ENCODE measurements at regions not wholly inside any gene's neighbourhood (a gene's known extent, or its start where the extent isn't known, plus 50 kb on each side); places are given as distances from the start of the nearest gene placed in this dataset.

GRCh38 chrX:39159921-39160507 is 358.8 kb downstream of the MID1IP1 start:
- TF ChIP-seq CTCF (IDR thresholded peaks at IDR 0.05; ENCODE audit: poor library complexity, severe bottlenecking) (no peak), REST (IDR thresholded peaks at IDR 0.05; ENCODE audit: borderline replicate concordance) (no peak), EP300 (conservative IDR thresholded peaks at IDR 0.05; ENCODE audit: poor library complexity, severe bottlenecking) (no peak), SMC3 (conservative IDR thresholded peaks at IDR 0.05; ENCODE audit: poor library complexity) (no peak)
